Muscle layer of duodenum (tissue), 2 donors: ENCODE measurements at regions not wholly inside any gene's neighbourhood (a gene's known extent, or its start where the extent isn't known, plus 50 kb on each side); places are given as distances from the start of the nearest gene placed in this dataset.
"Not testable (repeated sequence)": the region's sequence is repeated elsewhere in the genome, so short reads cannot be mapped to it uniquely, and the experiment has no call there.

Source experiments
- H3K27ac ChIP-seq: one replicate; pipeline ENCODE4 v1.7.0; 2013; ENCODE audit warnings: mild to moderate bottlenecking, low read length
- H3K27me3 ChIP-seq: one replicate; pipeline ENCODE4 v1.7.0; 2013; ENCODE audit warnings: low read depth, mild to moderate bottlenecking, control low read depth, low read length
- H3K36me3 ChIP-seq, 2 donors: one replicate each; pipeline ENCODE4 v1.7.0; 2013; ENCODE audit warnings: low read length in 2 of 2, control low read depth in 1 of 2, mild to moderate bottlenecking in 1 of 2; ENCODE audit not compliant: insufficient read depth in 2 of 2, control insufficient read depth in 1 of 2
- H3K4me1 ChIP-seq, 2 donors: one replicate each; pipeline ENCODE4 v1.7.0; 2013; ENCODE audit warnings: low read length in 2 of 2, mild to moderate bottlenecking in 2 of 2, control low read depth in 1 of 2, moderate library complexity in 1 of 2; ENCODE audit not compliant: insufficient read depth in 2 of 2, control insufficient read depth in 1 of 2
- H3K4me3 ChIP-seq, 2 donors: one replicate each; pipeline ENCODE4 v1.7.0; 2013; ENCODE audit warnings: low read length in 2 of 2, low read depth in 1 of 2, mild to moderate bottlenecking in 1 of 2
- H3K9me3 ChIP-seq, 2 donors: one replicate each; pipeline ENCODE4 v1.7.0; 2013; ENCODE audit warnings: low read length in 2 of 2, control low read depth in 1 of 2, mild to moderate bottlenecking in 1 of 2; ENCODE audit not compliant: control insufficient read depth in 1 of 2
- donor health status: healthy.

GRCh38 chr5:17365811-17366138, 132.3 kb upstream of the TAF11L2 start:
- H3K27ac ChIP-seq: no peak overlapping the region
- peaks cover 0 to 3% of the 10 kb centered on the region in 2 donors for H3K4me1 ChIP-seq
- H3K27me3 ChIP-seq: no peaks in the 10 kb centered on the region
- no peaks in the 10 kb centered on the region for H3K9me3 ChIP-seq
- no peak overlapping the region for H3K4me3 ChIP-seq
- no peaks in the 10 kb centered on the region for H3K36me3 ChIP-seq

- Histone ChIP-seq H3K27me3 (no peaks in the 10 kb centered on the region), H3K4me3 (no peak overlapping the region), H3K36me3 (no peaks in the 10 kb centered on the region), H3K27ac (no peak overlapping the region), H3K4me1 (peaks cover 0 to 3% of the 10 kb centered on the region in 2 donors), H3K9me3 (no peaks in the 10 kb centered on the region)
Observed at GRCh38 chr5:17367256-17367840, 130.7 kb upstream of the TAF11L2 start.

GRCh38 chr5:17370651-17371050, 127.4 kb upstream of the TAF11L2 start:
- no peak overlapping the region for H3K27ac ChIP-seq
- H3K9me3 ChIP-seq: no peaks in the 10 kb centered on the region
- H3K36me3 ChIP-seq: no peaks in the 10 kb centered on the region
- no peak overlapping the region for H3K4me3 ChIP-seq
- H3K27me3 ChIP-seq: no peaks in the 10 kb centered on the region
- no peaks in the 10 kb centered on the region for H3K4me1 ChIP-seq

- H3K27me3 ChIP-seq: no peaks in the 10 kb centered on the region
- no peaks in the 10 kb centered on the region for H3K9me3 ChIP-seq
- no peak overlapping the region for H3K4me3 ChIP-seq
- no peaks in the 10 kb centered on the region for H3K4me1 ChIP-seq
- no peaks in the 10 kb centered on the region for H3K36me3 ChIP-seq
- no peak overlapping the region for H3K27ac ChIP-seq
Observed at GRCh38 chr5:17373406-17373805, 124.6 kb upstream of the TAF11L2 start.

GRCh38 chr5:17373814-17374556, 124.0 kb upstream of the TAF11L2 start:
- no peaks in the 10 kb centered on the region for H3K36me3 ChIP-seq
- no peak overlapping the region for H3K27ac ChIP-seq
- H3K9me3 ChIP-seq: no peaks in the 10 kb centered on the region
- H3K4me3 ChIP-seq: no peak overlapping the region
- no peaks in the 10 kb centered on the region for H3K4me1 ChIP-seq
- no peaks in the 10 kb centered on the region for H3K27me3 ChIP-seq

- Histone ChIP-seq H3K4me1 (no peaks in the 10 kb centered on the region), H3K4me3 (no peak overlapping the region), H3K27ac (no peak overlapping the region), H3K27me3 (no peaks in the 10 kb centered on the region), H3K36me3 (no peaks in the 10 kb centered on the region), H3K9me3 (no peaks in the 10 kb centered on the region)
Observed at GRCh38 chr5:17374973-17375742, 122.9 kb upstream of the TAF11L2 start.

GRCh38 chr5:17375886-17376285, 122.1 kb upstream of the TAF11L2 start:
- not testable (repeated sequence) for H3K36me3 ChIP-seq, H3K27ac ChIP-seq, H3K9me3 ChIP-seq, H3K4me3 ChIP-seq, H3K27me3 ChIP-seq, H3K4me1 ChIP-seq

GRCh38 chr5:17378346-17378997, 119.6 kb upstream of the TAF11L2 start:
- Histone ChIP-seq H3K4me1 (no peaks in the 10 kb centered on the region), H3K27ac (no peak overlapping the region), H3K9me3 (no peaks in the 10 kb centered on the region), H3K27me3 (no peaks in the 10 kb centered on the region), H3K36me3 (no peaks in the 10 kb centered on the region), H3K4me3 (no peak overlapping the region)

- Histone ChIP-seq H3K4me1 (no peaks in the 10 kb centered on the region), H3K36me3 (no peaks in the 10 kb centered on the region), H3K4me3 (no peak overlapping the region)
Observed at GRCh38 chr5:17379100-17379951, 118.7 kb upstream of the TAF11L2 start.

GRCh38 chr5:17381932-17382331, 116.1 kb upstream of the TAF11L2 start:
- Histone ChIP-seq H3K27ac (no peak overlapping the region), H3K27me3 (no peaks in the 10 kb centered on the region), H3K9me3 (no peaks in the 10 kb centered on the region), H3K4me1 (no peaks in the 10 kb centered on the region), H3K4me3 (no peak overlapping the region), H3K36me3 (no peaks in the 10 kb centered on the region)

More at GRCh38 chr5:17379100-17379951, 118.7 kb upstream of the TAF11L2 start:
- Histone ChIP-seq H3K27me3 (no peaks in the 10 kb centered on the region), H3K27ac (no peak overlapping the region), H3K9me3 (no peaks in the 10 kb centered on the region)
